NCI-H187 treated with DMSO at 0.1 percent for 48 hours (cell line): ENCODE measurements at regions not wholly inside any gene's neighbourhood (a gene's known extent, or its start where the extent isn't known, plus 50 kb on each side); places are given as distances from the start of the nearest gene placed in this dataset.
"Not testable (repeated sequence)": the region's sequence is repeated elsewhere in the genome, so short reads cannot be mapped to it uniquely, and the experiment has no call there.

Experiments
- DNase-seq: peaks from one replicate; lab custom pipeline; 2025; lab: John Stamatoyannopoulos, UW

- DNase-seq = no peak
These were observed 229.5 kb downstream of the ERMARD start for GRCh38 chr6:169980826-169981450.

- no peak for DNase-seq
These were observed 228.5 kb downstream of the ERMARD start for GRCh38 chr6:169979873-169980432.

GRCh38 chr6:169978615-169979161 lies 227.3 kb downstream of the ERMARD start:
- no peak for DNase-seq

GRCh38 chr6:169977434-169978265 lies 226.2 kb downstream of the ERMARD start:
- no peak for DNase-seq

GRCh38 chr6:169976301-169977081 lies 225.1 kb downstream of the ERMARD start:
- no peak for DNase-seq

GRCh38 chr6:169975701-169976100 lies 224.3 kb downstream of the ERMARD start:
- no peak for DNase-seq

GRCh38 chr6:169975286-169975685 lies 223.9 kb downstream of the ERMARD start:
- DNase-seq = no peak

GRCh38 chr6:169974663-169975062 lies 223.2 kb downstream of the ERMARD start:
- no peak for DNase-seq

GRCh38 chr6:169973588-169974467 lies 222.4 kb downstream of the ERMARD start:
- not testable (repeated sequence) for DNase-seq

GRCh38 chr6:169972736-169973135 lies 221.3 kb downstream of the ERMARD start:
- no peak for DNase-seq

- DNase-seq = no peak
These were observed 220.8 kb downstream of the ERMARD start for GRCh38 chr6:169972101-169972651.

- DNase-seq = no peak
These were observed 219.8 kb downstream of the ERMARD start for GRCh38 chr6:169971081-169971861.

- DNase-seq = no peak
These were observed 219.0 kb downstream of the ERMARD start for GRCh38 chr6:169970306-169970988.

- DNase-seq = no peak
These were observed 218.1 kb downstream of the ERMARD start for GRCh38 chr6:169969372-169970099.

GRCh38 chr6:169968541-169969270 lies 217.3 kb downstream of the ERMARD start:
- DNase-seq = no peak

- no peak for DNase-seq
These were observed 216.3 kb downstream of the ERMARD start for GRCh38 chr6:169967687-169968086.

GRCh38 chr6:169966312-169967181 lies 215.1 kb downstream of the ERMARD start:
- no peak for DNase-seq
